HG03469 (cell line): ENCODE measurements at regions not wholly inside any gene's neighbourhood (a gene's known extent, or its start where the extent isn't known, plus 50 kb on each side); places are given as distances from the start of the nearest gene placed in this dataset.
"Not testable (repeated sequence)": the region's sequence is repeated elsewhere in the genome, so short reads cannot be mapped to it uniquely, and the experiment has no call there.

Experiments used
- ATAC-seq: cut with Tn5 transposase; IDR thresholded peaks from one replicate; pipeline ENCODE4 v1.9.1; 2021; ENCODE audit warnings: mild to moderate bottlenecking, moderate library complexity, moderate number of reproducible peaks; ENCODE audit not compliant: unreplicated experiment

DNA sequence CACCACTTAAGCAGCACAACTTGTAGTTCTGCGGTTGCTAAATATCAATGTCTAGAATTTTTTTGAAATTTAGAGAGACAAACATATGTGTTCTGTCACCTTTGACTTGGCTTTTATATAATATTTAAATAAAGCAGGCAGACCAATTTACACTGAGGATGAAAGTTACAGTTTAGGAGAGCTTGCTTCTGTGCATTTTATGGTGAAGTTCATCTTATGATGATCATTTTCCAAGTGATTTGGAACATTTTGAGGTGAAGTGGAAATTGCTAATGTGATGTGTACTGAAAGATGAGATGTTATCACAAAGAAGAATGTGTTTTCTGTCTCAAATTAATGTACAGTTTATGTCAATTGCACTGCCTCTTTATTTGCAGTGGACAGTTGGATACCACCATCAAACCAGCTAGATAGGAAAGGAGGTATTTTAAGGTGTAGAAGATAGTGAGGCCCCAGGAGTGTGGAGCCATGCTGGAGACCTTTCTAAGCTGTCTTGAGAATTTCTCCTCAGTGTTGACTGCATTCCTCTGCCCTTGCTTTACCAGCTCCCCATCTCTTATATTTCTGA, 461.9 kb downstream of the UTRN start:
- ATAC-seq = no peak

GRCh38 chr6:144749263-144749662, 464.1 kb downstream of the UTRN start:
- no peak for ATAC-seq

DNA sequence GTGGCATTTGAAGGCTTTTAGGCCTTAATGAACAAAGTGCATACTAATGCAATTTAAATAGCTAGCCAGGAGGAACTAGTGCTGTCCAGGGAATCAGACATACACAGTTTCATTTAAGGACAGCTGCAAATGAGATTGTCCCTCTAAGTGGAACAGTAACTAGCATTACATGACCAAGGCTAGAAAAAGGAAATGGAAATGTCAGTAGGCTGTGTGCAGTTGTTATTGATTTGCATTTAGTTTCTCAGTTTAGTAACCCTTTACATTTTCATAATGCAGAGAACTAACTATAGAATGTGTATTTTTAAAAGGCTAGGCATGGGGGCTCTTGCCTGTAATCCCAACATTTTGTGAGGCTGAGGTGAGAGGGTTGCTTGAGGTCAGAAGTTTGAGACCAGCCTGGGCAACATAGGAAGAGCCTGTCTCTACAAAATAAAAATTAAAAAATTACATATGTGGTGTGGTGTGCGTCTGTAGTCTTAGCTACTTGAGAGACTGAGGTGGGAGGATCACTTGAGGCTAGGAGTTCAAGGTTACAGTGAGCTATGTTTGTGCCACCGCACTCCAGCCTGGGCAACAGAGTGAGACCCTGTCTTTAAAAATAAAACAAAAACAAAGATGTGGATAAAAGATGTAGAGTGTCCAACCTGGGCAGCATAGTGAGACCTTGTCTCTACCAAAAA, 468.0 kb downstream of the UTRN start:
- peak; percentile 94 for ATAC-seq

DNA sequence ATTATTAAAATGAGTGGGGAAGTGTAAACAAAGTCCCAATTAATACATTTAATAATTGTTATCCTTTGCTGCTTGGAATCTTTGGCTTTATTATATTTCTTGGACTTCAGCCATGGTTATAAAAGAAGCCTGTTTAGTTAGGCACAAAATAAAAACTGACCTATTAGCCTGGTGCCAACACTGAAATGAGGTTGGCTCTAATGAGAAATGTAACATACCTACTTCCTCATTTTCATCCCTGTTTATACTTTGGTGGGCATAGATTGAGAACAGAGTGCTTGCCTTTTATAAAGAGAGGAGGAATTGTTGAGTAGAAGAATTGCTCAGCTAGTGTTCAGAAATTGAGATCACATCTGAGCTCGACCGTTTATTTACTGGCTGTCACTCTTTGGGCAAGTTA, 471.3 kb downstream of the UTRN start:
- ATAC-seq = no peak

DNA sequence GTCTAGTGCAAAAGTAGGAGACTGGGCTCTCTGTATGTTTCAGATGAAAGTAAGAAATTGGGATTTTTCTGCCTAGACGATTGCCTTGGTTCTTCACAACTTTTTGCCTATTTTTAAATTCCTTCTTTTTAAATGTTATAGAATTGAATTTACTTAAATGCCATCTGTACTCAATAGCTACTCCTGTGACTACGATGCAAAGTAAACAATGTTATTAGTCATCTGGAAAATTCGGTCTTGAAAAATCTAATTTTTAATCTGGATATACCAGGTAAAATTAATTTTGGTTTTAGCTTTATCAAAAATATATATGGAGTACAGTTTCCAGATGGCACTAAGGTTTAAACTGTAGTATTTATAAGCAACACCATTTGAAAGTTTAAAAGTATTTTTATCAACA, 472.2 kb downstream of the UTRN start:
- ATAC-seq = no peak

DNA sequence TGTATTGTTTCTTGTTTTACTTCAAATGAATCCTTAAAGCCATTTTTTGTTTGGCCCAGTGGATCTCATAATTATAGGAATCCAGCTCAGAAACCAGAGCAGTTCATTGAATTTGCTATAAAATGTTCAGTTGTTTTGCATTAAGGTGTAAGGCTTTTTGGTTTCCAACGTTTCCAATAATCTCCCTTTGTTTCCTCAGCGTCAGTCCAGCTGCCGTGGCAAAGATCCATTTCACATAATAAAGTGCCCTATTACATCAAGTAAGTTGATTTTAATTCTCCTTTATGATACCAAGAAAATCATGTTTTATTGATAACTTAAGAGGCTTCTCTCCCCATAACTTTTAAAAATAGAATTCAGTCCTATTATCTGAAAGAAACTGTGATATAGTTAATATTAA, 472.6 kb downstream of the UTRN start:
- no peak for ATAC-seq

GRCh38 chr6:144758602-144759001, 473.5 kb downstream of the UTRN start:
- no peak for ATAC-seq

GRCh38 chr6:144762469-144762868, 477.3 kb downstream of the UTRN start:
- ATAC-seq = no peak

DNA sequence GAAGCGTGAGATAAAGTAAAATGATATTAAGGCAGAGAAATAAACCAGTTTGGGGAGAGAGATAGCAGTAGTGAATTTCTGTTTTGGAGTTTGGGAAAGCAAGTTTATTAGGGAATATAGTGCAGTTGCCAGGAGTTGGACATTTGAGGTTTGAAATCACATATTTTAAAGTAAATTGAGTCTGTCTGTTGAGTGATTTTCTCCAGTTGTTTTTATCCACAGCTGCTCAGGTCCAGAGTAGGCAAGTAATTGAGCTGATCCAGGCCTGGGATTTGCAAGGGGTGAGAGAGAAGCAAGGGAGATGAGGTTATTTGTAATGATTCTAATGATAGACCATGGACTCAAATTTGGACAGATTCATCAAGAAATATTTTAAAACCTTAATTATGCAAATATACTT, 481.9 kb downstream of the UTRN start:
- ATAC-seq = no peak

- no peak for ATAC-seq
Measured at GRCh38 chr6:144768551-144769075, 483.5 kb downstream of the UTRN start.

DNA sequence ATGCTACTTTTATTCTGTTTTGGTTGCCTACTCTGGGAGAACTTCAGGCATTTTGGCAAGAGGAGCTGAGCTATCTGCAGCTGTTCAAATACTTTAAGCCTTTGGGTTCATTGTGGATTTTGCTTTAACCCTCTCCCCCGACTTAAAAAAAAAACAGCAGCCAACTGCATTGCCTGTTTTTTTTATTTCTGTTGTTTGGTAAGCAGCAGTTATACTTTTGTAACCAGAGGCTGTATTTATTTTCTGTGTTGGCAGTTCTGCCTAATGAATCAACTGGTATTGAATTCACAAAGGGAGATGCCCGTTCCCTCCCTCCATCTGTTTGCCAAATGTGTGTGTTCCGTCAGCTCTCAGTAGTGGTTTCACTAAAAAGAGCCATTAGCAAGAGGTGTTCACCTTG, 484.0 kb downstream of the UTRN start:
- no peak for ATAC-seq

- no peak for ATAC-seq
Measured at GRCh38 chr6:144776031-144776819, 491.1 kb downstream of the UTRN start.

GRCh38 chr6:144777249-144777648, 492.1 kb downstream of the UTRN start:
- no peak for ATAC-seq

DNA sequence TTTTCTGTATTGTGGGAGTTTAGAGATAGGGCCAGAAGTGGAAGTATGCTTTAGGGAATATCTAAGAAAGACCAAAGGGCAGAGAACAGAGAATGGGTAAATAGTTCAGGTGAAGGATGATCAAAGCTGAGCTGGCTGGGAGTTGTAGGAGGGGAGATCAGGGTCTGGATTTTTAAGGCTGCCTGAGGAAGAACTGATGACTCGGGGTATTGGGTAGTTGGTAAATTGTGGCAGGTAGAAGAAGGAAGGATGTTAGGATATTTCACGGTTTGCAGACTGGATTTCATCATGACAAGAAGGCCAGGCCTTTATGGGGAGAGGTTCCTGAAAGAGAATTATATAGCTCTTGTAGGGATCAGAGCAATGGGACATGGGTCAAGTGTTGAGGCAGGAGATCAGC, 492.9 kb downstream of the UTRN start:
- no peak for ATAC-seq

- peak; percentile 55 for ATAC-seq
Measured at GRCh38 chr6:144778773-144779492, 493.8 kb downstream of the UTRN start.

GRCh38 chr6:144781836-144782235, 496.7 kb downstream of the UTRN start:
- ATAC-seq = no peak

GRCh38 chr6:144782634-144783033, 497.5 kb downstream of the UTRN start:
- ATAC-seq = no peak

GRCh38 chr6:144785056-144785455, 499.9 kb downstream of the UTRN start:
- ATAC-seq = no peak

DNA sequence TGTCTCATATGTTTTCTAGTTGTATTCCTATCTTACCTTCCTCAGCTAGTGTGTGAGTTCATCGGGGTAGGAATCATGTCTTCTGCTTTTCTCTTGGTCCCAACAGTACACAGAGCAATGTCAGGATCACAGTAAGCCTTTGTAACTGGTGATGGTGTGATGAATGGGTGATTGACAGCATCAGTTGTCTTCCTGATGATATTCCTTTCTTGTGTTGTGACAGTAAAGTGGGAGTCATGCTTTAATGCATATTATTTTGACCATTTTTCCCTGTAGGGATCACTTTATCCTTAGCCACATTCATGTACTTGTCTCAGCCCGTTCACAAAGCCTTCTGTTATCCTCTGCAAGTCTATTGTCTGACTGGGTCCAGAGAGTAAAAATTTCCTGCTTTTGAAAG, 501.7 kb downstream of the UTRN start:
- no peak for ATAC-seq

DNA sequence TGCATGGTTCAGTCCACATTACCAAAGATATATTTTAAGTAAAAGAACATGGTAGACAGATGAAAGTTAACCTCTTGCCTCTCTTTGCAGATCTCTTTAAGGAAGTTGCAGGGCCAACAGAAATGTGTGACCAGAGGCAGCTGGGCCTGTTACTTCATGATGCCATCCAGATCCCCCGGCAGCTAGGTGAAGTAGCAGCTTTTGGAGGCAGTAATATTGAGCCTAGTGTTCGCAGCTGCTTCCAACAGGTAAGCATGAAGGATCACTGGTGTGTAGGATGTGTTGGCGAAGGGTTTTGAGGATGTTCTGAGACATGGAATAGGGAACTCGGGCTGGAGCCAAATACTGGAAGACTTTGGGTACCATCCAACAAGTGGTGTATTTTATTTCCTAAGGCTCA, 508.6 kb downstream of the UTRN start:
- no peak for ATAC-seq

- not testable (repeated sequence) for ATAC-seq
Measured at GRCh38 chr6:144795022-144795421, 509.9 kb downstream of the UTRN start.
